Rectal smooth muscle tissue (tissue), 1 donor: ENCODE measurements at regions not wholly inside any gene's neighbourhood (a gene's known extent, or its start where the extent isn't known, plus 50 kb on each side); places are given as distances from the start of the nearest gene placed in this dataset.

Experiments used
- H3K27ac ChIP-seq: one replicate; pipeline ENCODE4 v1.7.0; 2013; ENCODE audit warnings: low read depth, low read length, inconsistent platforms
- H3K27me3 ChIP-seq: one replicate; pipeline ENCODE4 v1.7.0; 2013; ENCODE audit warnings: low read length; ENCODE audit not compliant: control insufficient read depth, insufficient read depth
- H3K36me3 ChIP-seq: one replicate; pipeline ENCODE4 v1.7.0; 2013; ENCODE audit warnings: low read length; ENCODE audit not compliant: control insufficient read depth, insufficient read depth
- H3K4me1 ChIP-seq: one replicate; pipeline ENCODE4 v1.7.0; 2013; ENCODE audit warnings: low read length; ENCODE audit not compliant: control insufficient read depth, insufficient read depth
- H3K4me3 ChIP-seq: one replicate; pipeline ENCODE4 v1.7.0; 2013; ENCODE audit warnings: low read length
- H3K9ac ChIP-seq: one replicate; pipeline ENCODE4 v1.7.0; 2013; ENCODE audit warnings: low read length

- H3K36me3 ChIP-seq, result no peaks in the 10 kb centered on the region
- no peaks in the 10 kb centered on the region for H3K27me3 ChIP-seq
- H3K4me3 ChIP-seq, result no peak overlapping the region
- H3K9ac ChIP-seq, result no peak overlapping the region
- H3K27ac ChIP-seq, result no peak overlapping the region
- peaks cover 3% of the 10 kb centered on the region for H3K4me1 ChIP-seq
These were observed 297.3 kb upstream of the THBS1 start for GRCh38 chr15:39283531-39283930.

GRCh38 chr15:39285071-39285470 lies 295.8 kb upstream of the THBS1 start:
- Histone ChIP-seq H3K4me1 (peaks cover 3% of the 10 kb centered on the region), H3K27ac (no peak overlapping the region), H3K36me3 (no peaks in the 10 kb centered on the region), H3K4me3 (no peak overlapping the region), H3K9ac (no peak overlapping the region), H3K27me3 (no peaks in the 10 kb centered on the region)

GRCh38 chr15:39285663-39286062 lies 295.2 kb upstream of the THBS1 start:
- H3K27ac ChIP-seq, result no peak overlapping the region
- H3K4me1 ChIP-seq, result peaks cover 3% of the 10 kb centered on the region
- no peak overlapping the region for H3K9ac ChIP-seq
- no peak overlapping the region for H3K4me3 ChIP-seq
- H3K27me3 ChIP-seq, result no peaks in the 10 kb centered on the region
- H3K36me3 ChIP-seq, result no peaks in the 10 kb centered on the region

- H3K4me1 ChIP-seq, result peaks cover 3% of the 10 kb centered on the region
- H3K27ac ChIP-seq, result no peak overlapping the region
- no peak overlapping the region for H3K9ac ChIP-seq
- no peak overlapping the region for H3K4me3 ChIP-seq
- no peaks in the 10 kb centered on the region for H3K27me3 ChIP-seq
- H3K36me3 ChIP-seq, result no peaks in the 10 kb centered on the region
These were observed 294.2 kb upstream of the THBS1 start for GRCh38 chr15:39286706-39287105.

- peaks cover 3% of the 10 kb centered on the region for H3K4me1 ChIP-seq
- no peak overlapping the region for H3K9ac ChIP-seq
- no peak overlapping the region for H3K27ac ChIP-seq
- H3K36me3 ChIP-seq, result no peaks in the 10 kb centered on the region
- H3K27me3 ChIP-seq, result no peaks in the 10 kb centered on the region
- H3K4me3 ChIP-seq, result no peak overlapping the region
These were observed 293.3 kb upstream of the THBS1 start for GRCh38 chr15:39287322-39288195.

- peaks cover 3% of the 10 kb centered on the region for H3K4me1 ChIP-seq
- H3K4me3 ChIP-seq, result no peak overlapping the region
- H3K27ac ChIP-seq, result no peak overlapping the region
- no peaks in the 10 kb centered on the region for H3K27me3 ChIP-seq
- no peaks in the 10 kb centered on the region for H3K36me3 ChIP-seq
- H3K9ac ChIP-seq, result no peak overlapping the region
These were observed 290.0 kb upstream of the THBS1 start for GRCh38 chr15:39290711-39291435.

- no peak overlapping the region for H3K9ac ChIP-seq
- H3K4me1 ChIP-seq, result peaks cover 1% of the 10 kb centered on the region
- no peaks in the 10 kb centered on the region for H3K27me3 ChIP-seq
- H3K27ac ChIP-seq, result no peak overlapping the region
- H3K36me3 ChIP-seq, result no peaks in the 10 kb centered on the region
- H3K4me3 ChIP-seq, result no peak overlapping the region
These were observed 289.2 kb upstream of the THBS1 start for GRCh38 chr15:39291690-39292089.

- no peaks in the 10 kb centered on the region for H3K4me1 ChIP-seq
- no peak overlapping the region for H3K4me3 ChIP-seq
- no peak overlapping the region for H3K9ac ChIP-seq
- H3K27ac ChIP-seq, result no peak overlapping the region
- no peaks in the 10 kb centered on the region for H3K27me3 ChIP-seq
- H3K36me3 ChIP-seq, result no peaks in the 10 kb centered on the region
These were observed 283.9 kb upstream of the THBS1 start for GRCh38 chr15:39296955-39297354.

GRCh38 chr15:39298271-39298962 lies 282.5 kb upstream of the THBS1 start:
- Histone ChIP-seq H3K4me1 (no peaks in the 10 kb centered on the region), H3K27me3 (no peaks in the 10 kb centered on the region), H3K4me3 (no peak overlapping the region), H3K9ac (no peak overlapping the region), H3K36me3 (no peaks in the 10 kb centered on the region), H3K27ac (no peak overlapping the region)

GRCh38 chr15:39299486-39300267 lies 281.2 kb upstream of the THBS1 start:
- no peak overlapping the region for H3K4me3 ChIP-seq
- no peak overlapping the region for H3K27ac ChIP-seq
- H3K27me3 ChIP-seq, result no peaks in the 10 kb centered on the region
- H3K9ac ChIP-seq, result no peak overlapping the region
- H3K36me3 ChIP-seq, result no peaks in the 10 kb centered on the region
- H3K4me1 ChIP-seq, result no peaks in the 10 kb centered on the region

- H3K9ac ChIP-seq, result no peak overlapping the region
- H3K4me1 ChIP-seq, result no peaks in the 10 kb centered on the region
- H3K4me3 ChIP-seq, result no peak overlapping the region
- no peaks in the 10 kb centered on the region for H3K27me3 ChIP-seq
- no peaks in the 10 kb centered on the region for H3K36me3 ChIP-seq
- H3K27ac ChIP-seq, result no peak overlapping the region
These were observed 280.3 kb upstream of the THBS1 start for GRCh38 chr15:39300451-39301153.
